Esophagus (tissue), 2 donors: ENCODE measurements at regions not wholly inside any gene's neighbourhood (a gene's known extent, or its start where the extent isn't known, plus 50 kb on each side); places are given as distances from the start of the nearest gene placed in this dataset.

ENCODE experiments used
- H3K27ac ChIP-seq, 2 donors: one replicate each; pipeline ENCODE4 v1.5.1; 2013; ENCODE audit warnings: low read depth in 2 of 2, mild to moderate bottlenecking in 2 of 2, inconsistent platforms in 1 of 2, low read length in 1 of 2, moderate library complexity in 1 of 2
- H3K27me3 ChIP-seq, 2 donors: one replicate each; pipeline ENCODE4 v1.6.1; 2013; ENCODE audit warnings: low read length in 2 of 2, control low read depth in 1 of 2, mild to moderate bottlenecking in 1 of 2; ENCODE audit not compliant: insufficient read depth in 2 of 2, control insufficient read depth in 1 of 2
- H3K36me3 ChIP-seq, 2 donors: one replicate each; pipeline ENCODE4 v1.6.1; 2013; ENCODE audit warnings: low read length in 1 of 2; ENCODE audit not compliant: control insufficient read depth in 2 of 2, insufficient read depth in 2 of 2
- H3K4me1 ChIP-seq, 2 donors: one replicate each; pipeline ENCODE4 v1.6.1; 2013; ENCODE audit warnings: low read length in 1 of 2; ENCODE audit not compliant: control insufficient read depth in 2 of 2, insufficient read depth in 2 of 2
- H3K4me3 ChIP-seq, 2 donors: one replicate each; pipeline ENCODE4 v1.5.1; 2013; ENCODE audit warnings: low read length in 2 of 2, mild to moderate bottlenecking in 2 of 2, low read depth in 1 of 2, moderate library complexity in 1 of 2
- H3K9me3 ChIP-seq, 2 donors: one replicate each; pipeline ENCODE4 v1.6.1; 2013; ENCODE audit warnings: mild to moderate bottlenecking in 2 of 2, low read depth in 1 of 2, low read length in 1 of 2, moderate library complexity in 1 of 2; ENCODE audit not compliant: control insufficient read depth in 2 of 2, insufficient read depth in 1 of 2
- WGBS, 2 donors: extraction: QIAGEN DNeasy Blood & Tissue Kit; methylation state at CpG; one replicate each; pipeline ENCODE4 v1.1.7; 2013; 5-methylcytosine and 5-hydroxymethylcytosine counted together
- donor health status: healthy with polysubstance abuse.
- donor health status: Bipolar disorder and iron deficiency.

DNA sequence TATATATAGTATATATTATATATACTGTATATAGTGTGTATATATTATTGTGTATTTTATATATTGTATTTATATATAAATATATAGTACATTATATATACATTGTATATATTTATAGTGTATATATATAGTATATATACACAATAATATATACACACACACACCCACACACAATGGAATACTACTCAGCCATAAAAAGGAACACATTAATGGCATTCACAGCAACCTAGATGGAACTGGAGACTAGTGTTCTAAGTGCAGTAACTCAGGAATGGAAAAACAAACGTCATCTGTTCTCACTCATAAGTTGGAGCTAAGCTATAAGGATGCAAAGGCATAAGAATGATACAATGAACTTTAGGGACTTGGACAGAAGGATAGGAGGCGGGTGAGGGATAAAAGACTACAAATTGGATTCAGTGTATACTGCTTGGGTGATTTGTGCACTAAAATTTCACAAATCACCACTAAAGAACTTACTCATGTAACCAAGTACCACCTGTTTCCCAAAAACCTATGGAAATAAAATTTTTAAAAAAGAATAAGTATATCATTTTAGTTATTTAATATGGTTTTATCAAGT lies 201.9 kb upstream of the CDH11 start:
- 84 to 86% methylated on average over 2 of the region's 2 CpGs for WGBS, 2 donors
- Histone ChIP-seq H3K36me3 (no peaks in the 10 kb centered on the region), H3K27ac (no peak overlapping the region), H3K4me1 (no peaks in the 10 kb centered on the region), H3K27me3 (no peaks in the 10 kb centered on the region), H3K4me3 (no peak overlapping the region), H3K9me3 (no peaks in the 10 kb centered on the region)

DNA sequence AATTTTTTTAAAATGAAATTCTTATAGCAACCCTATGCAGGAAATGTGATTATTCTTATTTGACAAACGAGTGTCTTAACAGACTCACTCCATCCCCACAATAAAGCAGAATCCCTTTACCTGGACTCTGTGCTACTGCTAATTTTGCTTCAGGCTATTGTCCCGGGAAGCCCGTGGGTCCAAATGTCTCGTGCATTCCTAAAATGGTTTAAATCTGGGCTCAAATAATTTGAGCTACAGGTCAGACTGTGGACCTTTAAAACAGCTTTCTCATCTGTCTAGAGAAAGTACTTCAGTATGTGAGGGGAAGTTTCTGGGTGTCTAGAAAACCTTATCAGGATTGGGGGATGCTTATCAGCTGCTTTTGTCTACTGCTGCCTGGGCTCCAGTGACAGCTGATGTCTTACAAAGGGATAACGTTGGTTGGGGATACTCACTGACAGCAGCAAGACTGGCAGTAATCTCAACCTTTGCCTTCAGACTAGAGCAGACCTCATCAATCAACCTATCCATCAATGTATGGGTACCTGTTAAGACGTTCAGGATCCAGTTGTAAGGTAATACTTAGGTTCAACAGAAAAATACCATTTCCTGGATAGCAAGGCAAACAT lies 197.9 kb upstream of the CDH11 start:
- no peaks in the 10 kb centered on the region for H3K9me3 ChIP-seq
- H3K27me3 ChIP-seq, result no peaks in the 10 kb centered on the region
- no peaks in the 10 kb centered on the region for H3K36me3 ChIP-seq
- H3K4me1 ChIP-seq, result no peaks in the 10 kb centered on the region
- H3K4me3 ChIP-seq, result no peak overlapping the region
- H3K27ac ChIP-seq, result no peak overlapping the region
- whole genome bisulfite sequencing, 2 donors, result 45 to 57% methylated on average over 6 of the region's 6 CpGs

DNA sequence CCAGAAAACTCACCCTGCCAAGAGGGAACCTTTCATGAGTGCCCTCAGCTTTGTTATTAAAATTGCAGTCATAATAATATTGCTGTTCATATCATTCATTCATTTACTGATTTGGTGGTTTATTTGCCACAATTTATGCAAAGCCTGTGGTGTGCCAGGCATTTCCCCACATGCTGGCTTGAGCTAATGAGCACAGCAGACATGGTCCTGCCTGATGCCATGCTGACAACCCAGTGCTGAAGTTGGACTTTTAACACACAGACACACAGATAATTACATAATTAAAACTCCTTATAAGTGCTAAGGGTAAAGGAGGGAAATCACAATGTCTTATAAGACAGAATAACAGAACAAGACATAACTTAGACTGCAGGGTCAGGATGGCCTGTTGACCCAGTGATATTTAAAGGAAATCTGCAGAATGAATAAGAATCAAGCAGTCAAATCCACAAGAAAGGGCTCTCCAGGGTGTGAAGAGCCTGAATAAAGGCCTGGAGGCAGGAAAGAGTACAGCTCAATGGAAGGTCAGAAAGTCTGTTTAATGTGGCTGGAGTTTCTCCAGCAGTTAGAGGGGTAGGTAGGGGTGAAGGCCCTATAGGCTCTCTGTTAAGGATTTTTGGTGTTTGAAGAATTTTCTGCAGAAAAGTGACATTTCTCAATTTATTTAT lies 196.9 kb upstream of the CDH11 start:
- Histone ChIP-seq H3K9me3 (no peaks in the 10 kb centered on the region), H3K4me1 (no peaks in the 10 kb centered on the region)

DNA sequence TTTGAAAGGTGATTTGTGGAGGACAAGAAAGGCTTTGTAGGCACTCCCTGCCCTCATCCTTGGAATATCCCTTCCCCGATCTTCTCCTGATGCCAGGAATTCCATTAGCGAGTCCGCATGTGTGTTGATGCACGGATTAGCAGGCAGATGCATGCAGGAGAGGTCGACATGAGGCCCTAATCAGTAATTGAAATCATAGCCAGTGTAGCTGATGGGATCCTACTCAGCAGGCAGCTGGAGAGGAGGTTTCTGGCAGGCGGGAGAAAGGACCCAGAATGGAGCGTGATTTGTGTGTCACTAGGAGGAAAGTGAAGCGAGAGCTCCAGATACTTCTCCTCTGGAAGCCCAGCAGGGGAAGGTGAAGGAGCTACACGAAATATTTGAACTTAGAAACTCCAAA lies 196.3 kb upstream of the CDH11 start:
- Histone ChIP-seq H3K4me1 (no peaks in the 10 kb centered on the region), H3K36me3 (no peaks in the 10 kb centered on the region), H3K9me3 (no peaks in the 10 kb centered on the region), H3K27ac (no peak overlapping the region), H3K27me3 (no peaks in the 10 kb centered on the region), H3K4me3 (no peak overlapping the region)
- WGBS, 2 donors, result 57 to 62% methylated on average over 9 of the region's 9 CpGs

More for the DNA sequence above, 196.9 kb upstream of the CDH11 start:
- no peak overlapping the region for H3K27ac ChIP-seq
- no peak overlapping the region for H3K4me3 ChIP-seq
- no peaks in the 10 kb centered on the region for H3K36me3 ChIP-seq
- no peaks in the 10 kb centered on the region for H3K27me3 ChIP-seq

DNA sequence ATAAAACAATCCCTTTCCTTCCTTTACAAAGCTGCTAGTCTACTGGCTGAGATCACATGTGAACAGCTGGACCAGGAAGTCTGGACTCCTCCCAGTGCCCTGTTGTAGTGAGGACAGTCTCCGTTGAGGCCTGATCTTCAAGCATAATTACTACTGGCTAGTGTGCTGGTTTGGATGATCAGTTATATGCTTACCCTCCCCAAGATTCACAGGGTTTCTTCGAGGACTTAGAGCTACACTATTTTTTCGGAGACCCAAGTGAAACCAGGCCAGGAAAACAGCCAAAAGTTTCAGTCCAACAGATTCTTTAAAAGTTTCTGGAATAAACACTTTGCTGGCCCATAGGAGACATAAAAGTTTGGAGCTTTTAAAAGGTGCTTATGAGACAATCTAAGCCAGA lies 194.9 kb upstream of the CDH11 start:
- Histone ChIP-seq H3K27me3 (no peaks in the 10 kb centered on the region), H3K36me3 (no peaks in the 10 kb centered on the region), H3K9me3 (no peaks in the 10 kb centered on the region), H3K4me3 (no peak overlapping the region), H3K4me1 (no peaks in the 10 kb centered on the region), H3K27ac (no peak overlapping the region)
- WGBS, 2 donors, result 59 to 62% methylated on average over 3 of the region's 3 CpGs

DNA sequence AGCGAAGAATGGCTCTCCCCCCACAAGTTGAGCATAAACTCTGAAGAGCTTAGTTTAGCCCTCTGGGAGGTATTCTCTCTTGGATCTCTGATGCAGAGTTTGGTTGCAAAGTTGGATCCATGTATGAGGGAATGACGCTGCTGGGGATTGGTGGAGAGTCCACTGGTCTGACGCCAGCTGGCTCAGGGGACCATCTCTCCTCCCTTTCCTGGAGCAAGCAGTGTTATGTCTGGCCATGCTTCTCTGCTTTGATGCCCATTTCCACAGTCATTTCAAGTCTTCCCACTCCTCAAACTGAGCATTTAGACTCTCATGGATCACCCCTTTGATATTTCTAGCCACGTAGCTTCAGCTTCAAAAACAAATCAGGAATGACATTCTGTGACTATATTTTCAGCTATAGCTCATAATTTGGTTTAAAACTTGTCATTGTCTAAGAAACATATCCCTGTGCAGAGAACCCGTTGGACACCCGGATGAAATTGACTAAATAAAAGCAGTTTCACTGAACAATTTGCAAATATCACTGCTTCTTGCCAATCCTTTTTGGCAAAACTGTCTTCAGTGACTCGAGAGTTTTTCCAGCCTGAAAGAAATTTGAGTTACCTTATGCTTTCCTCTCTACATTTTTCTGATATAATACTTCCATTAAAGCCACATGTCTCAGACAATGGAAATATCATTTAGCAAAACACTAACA lies 193.4 kb upstream of the CDH11 start:
- Histone ChIP-seq H3K27me3 (no peaks in the 10 kb centered on the region), H3K4me1 (no peaks in the 10 kb centered on the region), H3K4me3 (no peak overlapping the region), H3K36me3 (no peaks in the 10 kb centered on the region), H3K27ac (no peak overlapping the region), H3K9me3 (no peaks in the 10 kb centered on the region)
- WGBS, 2 donors, result 32 to 55% methylated on average over 7 of the region's 7 CpGs

DNA sequence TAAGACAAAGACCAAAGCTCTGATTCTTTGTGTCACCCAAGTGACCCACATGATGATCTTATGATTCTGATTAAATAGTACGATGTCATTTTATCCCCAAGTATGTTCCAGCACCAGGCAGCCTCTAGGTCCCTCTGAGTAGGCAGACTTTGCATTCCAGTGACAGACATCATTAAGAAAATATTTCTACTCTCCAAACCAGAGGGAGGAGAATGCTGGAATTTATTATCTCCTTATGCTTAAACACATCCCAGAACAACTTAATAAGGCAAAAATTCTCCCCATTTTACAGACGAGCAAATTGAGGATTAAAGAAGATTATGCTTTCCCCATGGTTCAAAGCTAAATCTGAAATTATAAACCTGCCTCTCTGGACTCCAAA lies 192.8 kb upstream of the CDH11 start:
- H3K36me3 ChIP-seq, result no peaks in the 10 kb centered on the region
- H3K9me3 ChIP-seq, result no peaks in the 10 kb centered on the region
- no peak overlapping the region for H3K27ac ChIP-seq
- WGBS, 2 donors, result 60 to 64% methylated on average over 2 of the region's 2 CpGs
- H3K27me3 ChIP-seq, result no peaks in the 10 kb centered on the region
- H3K4me3 ChIP-seq, result no peak overlapping the region
- no peaks in the 10 kb centered on the region for H3K4me1 ChIP-seq

DNA sequence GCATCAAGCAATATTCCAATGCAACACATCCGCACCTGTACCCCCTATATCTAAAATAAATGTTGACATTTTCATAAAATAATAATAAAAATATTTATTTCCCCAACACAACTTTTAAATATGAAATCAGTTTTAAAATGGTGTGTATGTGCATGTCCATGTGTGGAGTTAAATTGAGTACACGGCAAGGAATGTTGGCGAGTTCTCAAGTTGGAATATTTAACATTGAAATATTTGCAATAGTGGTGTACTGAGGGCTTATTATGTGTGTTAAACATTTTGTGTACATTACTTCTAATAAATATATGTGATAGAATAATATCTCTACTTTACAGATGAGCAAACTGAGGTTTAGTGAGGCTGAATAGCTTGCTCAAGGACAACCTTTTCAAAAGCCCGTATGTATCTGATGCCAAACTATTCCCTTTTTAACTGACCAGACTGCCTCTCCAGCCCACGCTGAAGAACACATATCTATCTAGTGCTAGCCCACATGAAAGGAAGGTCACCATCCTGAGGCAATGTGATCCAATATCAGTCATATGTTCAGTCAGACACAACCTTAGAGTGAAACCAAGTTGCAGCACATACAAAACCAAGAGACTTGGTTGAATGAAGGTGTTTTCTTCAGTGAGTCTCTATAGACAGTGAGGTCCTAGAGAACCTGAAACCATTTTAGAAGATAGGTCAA lies 192.2 kb upstream of the CDH11 start:
- Histone ChIP-seq H3K4me1 (no peaks in the 10 kb centered on the region), H3K27me3 (no peaks in the 10 kb centered on the region), H3K27ac (no peak overlapping the region), H3K9me3 (no peaks in the 10 kb centered on the region), H3K36me3 (no peaks in the 10 kb centered on the region), H3K4me3 (no peak overlapping the region)
- WGBS, 2 donors, result 82 to 90% methylated on average over 5 of the region's 5 CpGs

DNA sequence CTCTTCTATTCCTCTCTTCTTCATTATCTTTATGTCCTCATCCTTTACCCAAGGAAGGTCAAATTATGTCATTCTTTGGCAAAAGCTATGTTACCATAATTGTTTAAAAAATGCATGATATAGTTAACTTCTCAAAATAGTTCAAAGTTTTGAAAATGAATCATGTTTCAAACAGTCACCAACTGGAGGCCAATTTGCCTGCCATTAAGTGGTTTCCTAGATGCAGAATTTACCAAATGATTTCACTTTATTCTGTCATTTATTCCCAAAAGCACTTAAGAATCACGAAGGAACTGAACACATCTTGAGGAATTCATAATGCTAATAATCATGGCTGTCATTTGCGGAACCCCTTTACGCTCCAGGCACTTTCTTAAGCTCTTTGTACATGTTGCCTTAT lies 190.9 kb upstream of the CDH11 start:
- Histone ChIP-seq H3K36me3 (no peaks in the 10 kb centered on the region), H3K4me3 (no peak overlapping the region), H3K27ac (no peak overlapping the region), H3K9me3 (no peaks in the 10 kb centered on the region), H3K27me3 (no peaks in the 10 kb centered on the region), H3K4me1 (no peaks in the 10 kb centered on the region)
- WGBS, 2 donors, result 67 to 70% methylated on average over 3 of the region's 3 CpGs
